HG02571 (cell line): ENCODE measurements at regions not wholly inside any gene's neighbourhood (a gene's known extent, or its start where the extent isn't known, plus 50 kb on each side); places are given as distances from the start of the nearest gene placed in this dataset.

ENCODE experiments used
- ATAC-seq: cut with Tn5 transposase; IDR thresholded peaks from one replicate; pipeline ENCODE4 v1.9.1; 2021; ENCODE audit warnings: mild to moderate bottlenecking, moderate library complexity; ENCODE audit not compliant: unreplicated experiment

DNA sequence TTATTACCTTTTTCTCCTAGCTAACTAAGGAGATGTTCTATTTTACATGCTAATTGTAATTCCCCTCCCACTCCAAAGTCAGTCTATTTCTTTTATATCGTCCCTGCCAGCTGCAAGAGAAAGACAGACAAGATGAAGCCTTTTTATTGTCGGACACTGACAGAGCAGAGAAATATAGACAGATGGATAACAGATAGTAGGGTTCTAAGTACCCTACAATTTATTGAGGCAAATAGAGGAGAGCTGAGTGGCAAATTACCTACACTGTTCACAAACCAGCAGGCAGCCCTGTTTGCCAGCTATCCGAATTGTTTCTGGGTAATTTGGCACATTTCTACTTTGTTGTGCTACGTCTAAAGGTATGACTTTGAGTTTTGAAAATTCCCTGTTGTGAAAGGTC is 392.3 kb upstream of the ZNF717 start:
- ATAC-seq: no peak

DNA sequence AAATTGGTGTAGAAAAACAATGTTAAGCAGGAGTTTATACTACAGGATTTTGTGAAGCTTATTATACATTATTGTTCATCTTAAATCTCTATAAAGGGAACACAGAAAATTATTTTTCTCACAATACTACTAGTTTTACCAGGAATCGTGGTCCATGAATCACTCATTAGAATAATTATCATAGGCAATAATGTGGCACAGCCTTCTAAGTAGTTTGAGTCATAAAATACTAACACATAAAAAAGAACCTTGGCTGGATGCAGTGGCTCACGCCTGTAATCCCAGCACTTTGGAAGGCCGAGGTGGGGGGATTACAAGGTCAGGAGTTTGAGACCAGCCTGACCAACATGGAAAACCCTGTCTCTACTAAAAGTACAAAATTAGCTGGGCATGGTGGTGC is 393.1 kb upstream of the ZNF717 start:
- ATAC-seq: no peak

DNA sequence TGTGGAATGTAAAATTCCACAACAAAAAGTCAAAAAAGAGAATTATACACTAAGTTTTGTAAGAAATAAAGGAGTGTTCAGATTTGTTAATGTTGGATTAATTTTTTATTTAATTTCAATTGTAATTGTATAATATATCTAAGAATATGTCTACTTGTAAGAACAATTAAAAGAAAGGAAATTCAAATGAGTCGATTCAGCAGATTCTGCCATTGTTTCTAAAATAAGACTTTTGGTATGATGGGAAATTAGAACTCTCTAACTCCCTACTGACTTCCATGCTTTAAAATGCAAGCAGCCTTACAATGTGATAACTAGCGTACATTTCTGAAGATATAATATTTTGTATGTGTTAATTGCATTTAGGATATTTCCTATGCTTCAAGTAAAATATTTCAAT is 395.9 kb upstream of the ZNF717 start:
- ATAC-seq: no peak

DNA sequence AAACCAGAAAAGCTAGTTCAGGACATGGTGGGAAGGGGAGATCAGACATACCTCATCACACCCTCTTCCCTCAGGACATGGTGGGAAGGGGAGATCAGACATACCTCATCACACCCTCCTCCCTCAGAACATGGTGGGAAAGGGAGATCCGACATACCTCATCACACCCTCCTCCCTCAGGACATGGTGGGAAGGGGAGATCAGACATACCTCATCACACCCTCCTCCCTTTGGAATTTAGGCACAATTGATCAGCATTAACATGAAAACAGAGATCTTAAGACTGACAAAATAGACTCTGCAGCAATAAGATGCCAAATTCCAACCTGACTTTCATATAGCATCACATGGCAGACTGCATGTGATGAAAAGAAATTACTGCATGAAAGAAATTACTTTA is 412.7 kb upstream of the ZNF717 start:
- ATAC-seq: no peak

DNA sequence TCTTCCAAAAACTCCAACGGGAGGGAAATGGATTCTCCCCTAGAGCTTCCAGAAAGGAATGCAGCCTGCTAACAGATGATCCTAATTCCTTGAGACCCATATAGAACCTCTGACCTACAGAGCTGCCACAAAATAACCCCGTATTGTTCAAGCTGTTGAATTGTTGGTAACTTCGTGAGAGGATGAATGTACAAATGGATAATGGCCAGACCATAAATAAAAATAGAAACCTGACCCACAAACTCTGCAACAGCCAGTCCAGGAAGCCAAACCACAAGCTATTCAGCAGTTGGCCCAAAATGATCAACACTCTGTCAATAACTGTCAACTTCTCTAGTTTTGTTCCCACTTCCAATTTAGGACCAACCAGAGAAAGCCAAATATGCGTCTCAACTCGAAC is 414.0 kb upstream of the ZNF717 start:
- no peak for ATAC-seq

DNA sequence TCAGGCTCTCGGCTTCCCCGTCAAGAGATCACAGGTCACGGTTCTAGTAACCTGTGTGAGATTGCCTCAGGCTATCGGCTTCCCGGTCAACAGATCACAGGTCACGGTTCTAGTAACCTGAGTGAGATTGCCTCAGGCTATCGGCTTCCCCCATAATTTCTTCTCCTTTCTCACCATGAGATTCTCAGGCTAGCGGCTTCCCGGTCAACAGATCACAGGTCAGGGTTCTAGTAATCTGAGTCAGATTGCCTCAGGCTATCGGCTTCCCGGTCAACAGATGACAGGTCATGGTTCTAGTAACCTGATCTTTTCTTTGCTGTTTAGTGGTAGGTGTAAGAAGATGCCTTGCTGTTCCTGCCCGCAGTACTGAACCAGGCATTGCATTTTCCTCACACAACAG is 418.2 kb upstream of the ZNF717 start:
- no peak for ATAC-seq

DNA sequence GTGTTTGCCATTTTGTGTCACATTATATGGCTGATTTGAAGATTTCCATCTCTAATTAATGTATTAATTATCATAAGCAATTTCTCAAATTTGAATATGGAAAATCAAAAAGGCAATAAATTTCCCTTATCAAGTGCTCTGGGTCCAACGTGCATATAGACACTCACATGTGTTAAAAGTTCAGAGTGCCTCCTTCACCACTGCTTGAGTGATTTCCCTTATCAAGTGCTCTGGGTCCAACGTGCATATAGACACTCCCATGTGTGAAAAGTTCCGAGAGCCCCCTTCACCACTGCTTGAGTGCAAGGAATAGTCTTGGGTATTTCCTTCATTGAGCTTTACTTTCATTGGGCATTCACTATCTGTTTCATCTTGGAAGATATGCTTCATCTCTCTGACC is 421.0 kb upstream of the ZNF717 start:
- ATAC-seq: no peak

DNA sequence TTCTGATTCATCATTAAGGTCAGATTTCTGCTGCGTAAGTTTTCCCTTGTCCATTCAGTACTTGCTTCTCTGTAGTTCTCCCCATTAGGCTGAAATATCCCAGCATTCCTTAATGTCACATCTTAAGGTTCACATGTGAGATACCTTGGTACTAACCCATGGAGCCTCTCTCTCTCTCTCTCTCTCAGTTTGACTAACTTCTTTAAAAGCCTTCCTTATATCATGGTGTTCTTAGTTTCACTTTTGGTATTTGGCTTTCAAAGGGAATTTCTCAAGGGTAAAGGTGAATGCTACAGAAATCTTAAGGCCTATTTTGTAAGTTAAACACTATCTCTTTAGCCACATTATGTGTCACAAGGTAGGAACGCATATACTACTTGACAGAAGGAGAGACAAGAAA is 427.3 kb upstream of the ZNF717 start:
- ATAC-seq: no peak

DNA sequence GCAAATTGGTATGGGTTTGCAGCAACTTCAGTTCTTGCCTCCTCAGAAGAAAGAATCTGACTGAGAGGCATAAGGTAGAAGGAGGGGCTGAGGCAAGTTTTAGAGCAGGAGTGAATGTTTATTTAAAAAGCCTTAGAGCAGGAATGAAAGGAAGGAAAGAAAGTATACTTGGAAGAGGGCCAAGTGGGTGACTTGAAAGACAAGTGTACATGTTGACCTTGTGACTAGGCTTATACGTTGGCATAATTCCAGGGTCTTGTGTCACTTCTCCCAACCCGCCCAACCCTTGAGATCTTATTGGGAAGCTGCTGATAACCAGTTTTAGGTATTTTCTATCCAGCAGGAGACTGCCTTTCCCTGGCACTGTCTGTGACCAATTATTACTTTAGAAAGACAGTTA is 436.9 kb upstream of the ZNF717 start:
- no peak for ATAC-seq

DNA sequence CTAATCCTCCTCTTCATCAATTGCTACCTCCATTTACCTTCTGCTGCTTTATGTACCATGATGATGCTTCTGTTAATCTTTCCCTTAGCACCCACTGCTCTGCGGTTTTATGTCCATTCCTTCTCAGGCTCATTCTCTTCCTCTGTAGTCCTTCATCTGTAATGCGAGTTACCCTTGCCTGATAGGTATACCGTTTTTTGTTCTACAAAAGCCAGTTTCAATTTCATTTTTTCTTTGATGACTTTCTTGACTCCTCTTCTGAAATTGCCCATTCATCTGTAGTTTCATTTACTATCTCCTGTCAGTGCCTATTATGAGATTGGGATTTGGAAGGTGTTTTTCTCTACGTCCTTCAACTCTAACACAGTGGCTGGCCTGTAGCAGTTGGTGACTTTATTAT is 445.9 kb upstream of the ZNF717 start:
- ATAC-seq: no peak

DNA sequence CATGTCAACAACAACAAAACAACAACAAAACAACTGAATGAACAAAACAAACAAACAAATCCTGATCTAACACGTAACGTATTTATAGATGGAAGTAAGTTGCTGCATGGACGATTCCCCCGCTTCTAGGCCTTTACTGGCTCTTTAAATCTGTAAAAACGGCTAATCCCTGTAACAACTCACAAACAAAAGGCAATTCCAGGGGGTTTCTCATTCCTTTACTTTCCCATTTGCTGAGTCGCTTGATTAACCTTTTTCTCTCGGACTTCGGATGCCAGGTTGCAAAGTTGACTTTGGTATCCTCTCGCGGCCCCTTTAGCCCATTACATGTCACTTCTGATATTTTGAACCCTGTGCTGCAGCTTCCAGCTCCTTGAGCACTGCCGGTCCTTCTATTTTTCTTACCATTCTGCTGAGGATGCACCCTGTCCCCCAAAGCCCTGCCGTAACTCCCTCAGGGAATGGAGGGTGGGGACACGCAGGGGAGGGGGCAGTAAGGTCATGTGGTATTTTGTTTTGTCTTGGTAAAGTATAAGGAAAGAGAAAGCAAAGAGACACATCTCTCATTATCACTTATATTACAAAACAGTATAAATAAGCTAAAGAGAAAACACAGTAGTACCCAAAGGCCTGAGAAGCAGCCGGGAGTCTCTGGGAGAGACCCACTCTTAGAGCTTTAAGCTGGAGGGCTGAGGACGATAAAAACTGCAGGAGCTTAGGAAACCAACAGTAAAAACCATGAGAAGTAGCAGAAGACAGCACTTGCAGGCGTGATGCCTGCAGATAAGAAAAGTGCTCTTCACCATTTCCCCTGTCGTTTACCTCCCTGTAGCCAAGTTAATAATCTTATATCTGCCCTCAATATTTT is 457.8 kb upstream of the ZNF717 start:
- ATAC-seq: no peak

DNA sequence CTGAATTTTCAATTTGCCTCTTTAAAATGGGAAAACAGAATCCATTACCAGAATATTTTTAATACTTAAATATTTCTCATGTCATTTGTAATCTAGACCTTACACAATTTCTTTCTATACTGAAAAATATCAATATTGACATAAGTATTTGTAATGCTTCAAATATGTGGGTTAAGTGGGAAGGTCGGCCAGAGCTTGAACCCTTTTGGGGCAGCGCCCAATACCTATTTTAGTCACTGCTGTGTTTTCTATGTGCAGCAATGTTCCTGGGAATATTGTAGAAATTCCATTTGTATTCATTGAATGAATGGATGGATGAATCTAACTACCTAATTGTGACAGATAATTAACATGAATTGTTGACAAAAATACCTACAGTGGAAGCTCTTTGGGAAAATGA is 459.7 kb upstream of the ZNF717 start:
- no peak for ATAC-seq

DNA sequence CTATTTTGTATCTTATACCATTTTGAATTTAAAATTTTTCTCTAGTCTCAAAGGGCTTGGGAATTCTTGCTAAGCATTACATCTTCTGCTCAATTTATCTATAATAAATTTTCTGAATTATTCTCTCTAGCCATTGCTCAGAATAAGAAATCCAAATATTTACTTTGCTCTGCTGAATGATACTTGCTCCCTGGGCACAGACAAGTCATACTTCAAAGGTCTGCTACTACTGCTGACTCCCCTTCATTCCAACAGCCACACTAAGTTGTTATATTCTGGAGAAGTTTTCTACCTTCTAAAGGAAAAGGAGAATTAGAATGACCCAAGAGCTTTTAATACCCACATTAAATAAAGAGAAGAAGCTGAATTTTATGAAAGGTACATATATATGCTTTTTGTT is 460.3 kb upstream of the ZNF717 start:
- no peak for ATAC-seq

DNA sequence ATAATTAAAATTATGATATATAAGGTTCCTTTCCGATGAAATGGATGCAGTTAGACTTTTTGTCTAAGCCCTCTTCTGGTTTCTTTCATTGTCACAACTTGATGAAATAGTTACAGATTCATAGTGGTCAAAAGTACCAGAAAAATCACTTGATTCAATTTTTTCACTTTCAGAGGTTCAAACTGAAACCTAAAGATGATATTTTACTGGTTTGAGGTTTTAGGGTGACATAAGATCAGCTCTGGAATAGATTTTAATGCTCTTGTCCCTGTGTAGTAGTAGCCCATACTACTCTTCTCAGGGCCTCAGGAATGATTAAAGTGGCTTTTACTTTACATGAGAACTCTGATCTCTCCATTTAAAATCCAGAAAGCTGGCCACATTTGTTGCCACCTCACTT is 479.1 kb upstream of the ZNF717 start:
- no peak for ATAC-seq

DNA sequence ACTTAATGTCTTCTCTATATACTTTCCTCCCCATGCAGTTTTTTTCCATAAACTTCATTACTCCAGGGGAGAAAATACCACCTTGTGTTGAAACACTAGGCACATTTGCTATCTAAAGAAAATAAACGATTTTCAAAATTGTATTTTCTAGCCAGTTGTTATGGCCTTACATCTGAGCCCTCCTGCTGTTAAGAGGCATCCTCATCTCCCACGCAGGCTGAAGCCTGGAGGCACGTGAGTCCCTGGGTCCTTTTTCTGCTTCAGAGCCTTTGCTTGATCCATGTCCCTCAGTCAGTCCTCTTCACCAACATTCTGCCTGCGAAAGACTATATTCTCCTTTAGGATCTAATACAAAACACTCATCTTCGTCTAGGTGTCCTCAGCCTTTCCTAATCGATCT is 479.6 kb upstream of the ZNF717 start:
- ATAC-seq: no peak

DNA sequence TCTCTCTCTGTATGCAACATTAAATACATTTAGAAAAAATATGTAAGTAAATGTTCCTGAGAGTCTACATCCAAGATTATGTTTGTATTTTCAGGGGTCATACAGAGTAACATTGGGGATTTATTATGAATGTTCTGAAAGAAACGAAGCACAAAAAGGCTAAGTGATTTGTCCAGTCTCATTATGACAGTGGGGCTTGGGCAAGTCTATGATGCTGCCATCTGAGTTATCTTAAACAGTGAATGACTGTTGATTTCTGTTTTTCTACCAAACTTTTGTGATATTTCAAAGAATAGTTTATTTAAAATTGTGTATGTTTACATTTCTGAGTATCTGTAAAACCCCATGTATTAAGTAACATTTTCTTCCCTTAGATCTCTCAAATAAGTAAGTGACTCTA is 481.2 kb upstream of the ZNF717 start:
- no peak for ATAC-seq

DNA sequence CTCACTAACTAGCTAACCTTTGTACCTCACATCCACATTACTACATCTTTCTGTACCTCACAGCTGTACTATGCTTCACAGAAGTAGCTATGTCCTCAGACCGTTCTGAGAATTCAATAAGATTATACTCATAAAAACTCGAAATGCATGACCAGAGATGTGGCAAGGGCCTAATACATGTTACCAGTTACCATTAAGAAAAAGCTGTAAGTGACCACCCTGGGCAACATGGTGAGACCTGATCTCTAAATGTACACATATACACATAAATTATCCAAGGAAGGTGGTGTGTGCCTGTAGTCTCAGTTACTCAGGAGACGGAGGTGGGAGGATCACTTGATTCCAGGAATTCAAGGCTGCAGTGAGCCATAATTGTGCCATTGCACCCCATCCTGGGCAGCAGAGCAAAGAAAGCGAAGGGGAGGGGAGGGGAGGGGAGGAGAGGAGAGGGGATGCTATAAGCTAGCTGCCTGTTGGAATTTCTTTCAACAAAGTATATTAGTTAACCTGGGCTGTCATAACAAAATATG is 482.6 kb upstream of the ZNF717 start:
- ATAC-seq: no peak

DNA sequence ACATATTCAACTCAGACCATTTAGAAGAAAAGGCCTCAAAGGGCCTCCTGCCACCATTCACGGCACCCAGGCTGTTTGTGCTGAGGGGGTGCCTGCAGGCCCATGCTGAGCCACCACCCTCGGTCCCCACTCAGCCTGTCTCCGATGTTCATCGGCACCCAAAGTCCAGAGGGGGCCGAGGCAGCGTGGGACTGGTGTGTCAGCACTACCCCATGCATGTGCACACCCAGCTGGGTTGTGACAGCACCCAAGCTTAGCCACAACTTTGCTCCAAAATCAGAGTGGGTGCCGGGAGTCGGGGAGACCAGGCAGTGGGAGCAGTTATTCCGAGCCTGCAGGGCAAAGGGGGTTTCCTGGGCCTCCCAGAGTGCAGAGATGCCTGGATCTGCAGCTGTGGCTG is 508.5 kb upstream of the ZNF717 start:
- ATAC-seq: no peak

DNA sequence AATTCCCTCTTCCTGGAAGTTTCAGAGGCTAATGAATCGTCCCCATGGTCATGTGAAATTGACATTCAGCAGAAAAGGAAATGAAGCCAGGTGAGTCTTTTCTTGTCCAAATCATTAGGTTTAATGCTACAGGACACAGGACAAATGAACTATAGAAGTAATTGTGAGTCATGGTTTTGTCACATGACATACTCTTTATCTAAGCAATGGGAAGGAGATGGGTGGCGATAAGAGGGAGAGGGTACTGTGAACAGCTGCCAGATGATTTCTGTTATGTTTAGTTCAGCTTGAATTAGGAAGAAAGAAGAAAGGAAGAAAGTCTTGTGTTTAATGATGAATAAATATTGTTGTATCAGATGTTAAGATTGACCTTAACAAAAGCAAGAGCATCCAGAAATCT is 515.4 kb upstream of the ZNF717 start:
- no peak for ATAC-seq

DNA sequence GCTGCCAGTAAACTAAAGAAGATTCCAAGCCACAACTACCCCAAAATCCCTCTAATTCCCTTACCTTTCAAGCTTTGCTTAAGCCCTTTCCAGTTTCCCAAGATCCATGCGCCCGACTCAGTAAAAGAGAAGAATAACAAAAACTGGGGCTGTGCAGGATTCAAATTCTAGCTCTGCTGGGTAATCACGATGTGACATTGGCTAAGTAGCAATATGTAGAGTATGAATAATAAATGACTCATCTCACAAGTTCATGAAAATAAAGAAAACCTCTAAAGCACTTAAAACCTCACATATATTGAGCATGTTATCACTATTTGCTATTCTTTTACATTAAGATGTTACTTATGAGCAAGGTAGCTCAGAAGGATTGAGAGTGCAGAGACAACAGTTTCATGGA is 522.2 kb upstream of the ZNF717 start:
- ATAC-seq: no peak

DNA sequence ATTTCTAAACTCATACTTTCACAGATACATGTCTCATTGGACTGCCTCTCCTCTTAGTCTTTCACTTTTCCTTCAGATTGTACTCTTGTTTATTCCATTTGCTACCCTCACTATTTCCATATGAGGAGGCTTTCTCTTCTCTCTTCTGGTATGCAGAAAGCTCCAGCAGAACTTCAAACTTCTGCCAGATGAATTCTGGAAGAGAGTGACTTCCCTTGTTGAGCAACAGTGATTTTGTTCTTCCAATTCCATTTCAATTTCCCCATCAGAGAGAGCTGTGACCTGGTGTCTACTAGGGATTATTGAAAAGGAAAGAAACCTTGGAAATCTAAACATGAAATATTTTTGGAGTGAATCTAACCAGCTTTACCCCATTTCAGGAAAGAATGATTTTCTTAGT is 523.2 kb upstream of the ZNF717 start:
- no peak for ATAC-seq

DNA sequence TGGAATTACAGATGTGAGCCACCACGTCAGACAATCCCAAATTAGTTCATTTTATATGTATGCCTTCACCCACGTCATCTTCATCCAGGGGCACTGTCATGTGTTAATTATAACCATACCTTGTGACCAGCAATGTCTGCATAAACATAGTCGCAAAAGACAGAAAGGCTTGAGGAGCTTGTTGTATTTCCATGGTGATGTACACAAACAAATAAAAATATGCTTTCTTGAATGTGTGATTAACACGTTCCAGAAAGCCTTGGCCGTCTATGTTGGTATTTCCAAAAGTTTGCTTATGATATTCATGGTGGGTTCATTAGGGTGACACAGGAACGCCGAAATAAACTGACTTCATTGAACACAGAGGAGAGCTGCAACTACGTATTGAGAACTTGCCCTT is 524.7 kb upstream of the ZNF717 start:
- no peak for ATAC-seq

DNA sequence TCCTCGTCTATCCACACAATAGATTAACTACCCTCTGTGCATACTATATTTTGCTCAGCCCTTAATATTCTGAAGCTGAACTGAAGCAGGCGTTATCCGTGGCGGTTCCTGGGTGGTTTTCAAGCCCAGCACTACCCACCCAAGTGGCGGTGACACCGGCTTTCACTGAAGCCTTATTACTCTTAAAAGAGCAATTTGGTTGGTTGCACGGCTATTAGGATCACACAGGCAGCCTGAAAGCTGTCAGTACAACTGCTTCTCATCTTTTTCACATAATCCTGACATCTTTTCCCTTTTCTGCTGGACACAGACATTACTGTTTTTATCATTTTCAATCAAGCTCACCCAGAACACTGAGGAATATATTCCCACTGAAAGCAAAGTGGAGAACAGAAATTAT is 525.3 kb upstream of the ZNF717 start:
- ATAC-seq: no peak
